ENCODE measurements at regions not wholly inside any gene's neighbourhood (a gene's known extent, or its start where the extent isn't known, plus 50 kb on each side); places are given as distances from the start of the nearest gene placed in this dataset.

DNA sequence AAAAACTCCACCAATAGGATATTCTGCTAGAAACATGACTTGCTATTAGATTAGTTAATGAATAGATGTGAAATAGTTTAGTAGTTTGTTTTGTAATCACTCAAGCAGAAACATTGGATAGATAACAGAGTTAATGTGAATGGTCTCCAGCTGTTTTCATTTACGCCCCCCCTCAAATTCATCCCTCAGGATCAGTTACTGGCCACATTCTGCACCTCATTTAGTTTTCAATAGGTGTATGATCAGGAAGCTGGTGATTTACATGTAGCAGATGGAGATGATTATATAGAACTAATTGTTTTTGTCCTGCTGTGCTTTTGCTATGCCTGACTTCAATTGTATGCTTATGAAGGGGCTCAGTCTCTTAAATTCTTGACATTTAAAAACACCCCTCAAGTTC is 759.0 kb downstream of the SLITRK6 start:
- TF ChIP-seq, protein P1, sequence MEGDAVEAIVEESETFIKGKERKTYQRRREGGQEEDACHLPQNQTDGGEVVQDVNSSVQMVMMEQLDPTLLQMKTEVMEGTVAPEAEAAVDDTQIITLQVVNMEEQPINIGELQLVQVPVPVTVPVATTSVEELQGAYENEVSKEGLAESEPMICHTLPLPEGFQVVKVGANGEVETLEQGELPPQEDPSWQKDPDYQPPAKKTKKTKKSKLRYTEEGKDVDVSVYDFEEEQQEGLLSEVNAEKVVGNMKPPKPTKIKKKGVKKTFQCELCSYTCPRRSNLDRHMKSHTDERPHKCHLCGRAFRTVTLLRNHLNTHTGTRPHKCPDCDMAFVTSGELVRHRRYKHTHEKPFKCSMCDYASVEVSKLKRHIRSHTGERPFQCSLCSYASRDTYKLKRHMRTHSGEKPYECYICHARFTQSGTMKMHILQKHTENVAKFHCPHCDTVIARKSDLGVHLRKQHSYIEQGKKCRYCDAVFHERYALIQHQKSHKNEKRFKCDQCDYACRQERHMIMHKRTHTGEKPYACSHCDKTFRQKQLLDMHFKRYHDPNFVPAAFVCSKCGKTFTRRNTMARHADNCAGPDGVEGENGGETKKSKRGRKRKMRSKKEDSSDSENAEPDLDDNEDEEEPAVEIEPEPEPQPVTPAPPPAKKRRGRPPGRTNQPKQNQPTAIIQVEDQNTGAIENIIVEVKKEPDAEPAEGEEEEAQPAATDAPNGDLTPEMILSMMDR (IDR thresholded peaks at IDR 0.05; ENCODE audit: insufficient read depth, low read depth, low read length, missing control alignments): no peak
- no peak for DNase-seq (ENCODE audit: low read depth)
- no peak overlapping the region for H3K4me3 ChIP-seq (ENCODE audit: low read depth, low read length)

DNA sequence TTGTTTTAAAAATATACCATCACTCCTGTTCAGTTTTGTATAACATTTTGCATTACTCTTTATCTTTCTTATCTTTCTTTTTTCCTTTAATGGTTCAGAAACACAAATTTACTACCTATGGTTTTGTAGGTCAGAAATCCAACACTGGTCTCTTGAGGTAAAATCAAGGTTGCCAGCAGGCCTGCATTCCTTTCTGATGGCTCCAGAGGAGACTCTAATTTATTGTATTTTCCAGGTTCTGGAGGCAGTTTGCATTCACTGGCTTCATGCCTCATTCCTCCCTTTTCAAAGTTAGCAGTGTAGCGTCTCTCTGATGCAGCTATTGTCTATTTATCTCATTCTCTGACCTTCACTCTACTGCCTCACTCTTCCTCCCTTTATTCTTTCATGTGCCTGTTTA is 767.4 kb downstream of the SLITRK6 start:
- TF ChIP-seq, protein P1 (IDR thresholded peaks at IDR 0.05; ENCODE audit: insufficient read depth, low read depth, low read length, missing control alignments): no peak
- DNase-seq (ENCODE audit: low read depth): no peak
- H3K4me3 ChIP-seq (ENCODE audit: low read depth, low read length): no peak overlapping the region

DNA sequence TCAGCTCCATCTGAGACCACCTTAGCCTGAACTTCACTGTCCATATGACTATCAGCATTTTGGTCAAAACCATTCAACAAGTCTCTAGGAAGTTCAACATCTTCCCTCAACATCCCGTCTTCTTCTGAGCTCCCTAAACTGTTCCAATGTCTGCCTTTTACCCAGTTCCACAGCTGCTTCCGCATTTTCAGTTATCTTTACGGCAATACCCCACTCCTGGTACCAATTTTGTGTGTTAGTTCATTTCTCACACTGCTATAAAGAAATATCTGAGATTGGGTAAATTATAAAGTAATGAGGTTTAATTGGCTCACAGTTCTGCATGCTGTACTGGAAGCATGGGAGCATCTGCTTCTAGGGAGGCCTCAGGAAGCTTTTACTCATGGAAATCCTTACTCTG is 771.2 kb downstream of the SLITRK6 start:
- no peak for DNase-seq (ENCODE audit: low read depth)
- TF ChIP-seq, protein P1 (IDR thresholded peaks at IDR 0.05; ENCODE audit: insufficient read depth, low read depth, low read length, missing control alignments): no peak
- H3K4me3 ChIP-seq (ENCODE audit: low read depth, low read length): no peak overlapping the region

DNA sequence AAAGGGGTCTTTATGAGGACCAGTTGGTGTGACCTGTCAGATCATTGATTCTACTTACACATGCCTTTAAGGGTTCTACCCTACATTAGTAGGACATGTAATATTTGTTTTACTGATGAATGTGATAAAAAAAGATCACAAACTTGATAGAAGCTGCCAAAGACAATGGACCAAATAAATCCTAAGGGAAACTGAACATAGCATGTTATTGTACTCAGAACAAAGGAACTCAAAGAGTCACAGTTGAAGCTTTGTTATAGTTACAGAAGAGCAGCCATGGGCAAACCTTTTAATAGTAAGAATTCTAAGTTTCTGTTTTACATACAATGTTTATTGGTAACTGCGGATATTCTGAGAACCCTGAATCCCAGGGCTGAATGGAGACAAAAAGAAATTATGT is 780.1 kb downstream of the SLITRK6 start:
- TF ChIP-seq, protein P1 (IDR thresholded peaks at IDR 0.05; ENCODE audit: insufficient read depth, low read depth, low read length, missing control alignments): no peak
- DNase-seq (ENCODE audit: low read depth): no peak
- no peak overlapping the region for H3K4me3 ChIP-seq (ENCODE audit: low read depth, low read length)

DNA sequence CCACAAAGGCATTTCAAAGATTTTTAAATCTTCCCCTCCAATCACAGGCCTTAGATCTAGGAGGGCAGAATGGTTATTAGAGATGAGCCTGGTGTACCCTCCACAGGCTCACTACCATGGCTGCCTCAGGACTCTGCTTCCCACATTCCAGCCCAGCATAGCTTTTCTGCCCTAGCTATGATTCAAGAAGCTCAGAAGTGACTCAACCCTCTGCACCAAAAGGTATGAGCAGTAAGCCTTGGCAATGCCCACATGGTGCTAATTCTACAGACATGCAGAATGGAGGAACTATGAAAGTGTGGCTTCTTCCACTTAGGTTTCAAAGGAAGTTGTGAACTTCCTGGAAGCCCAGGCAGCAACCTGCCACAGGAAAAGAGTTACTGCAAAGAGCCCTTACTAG is 786.2 kb downstream of the SLITRK6 start:
- no peak overlapping the region for H3K4me3 ChIP-seq (ENCODE audit: low read depth, low read length)
- TF ChIP-seq, protein P1 (IDR thresholded peaks at IDR 0.05; ENCODE audit: insufficient read depth, low read depth, low read length, missing control alignments): no peak
- no peak for DNase-seq (ENCODE audit: low read depth)

DNA sequence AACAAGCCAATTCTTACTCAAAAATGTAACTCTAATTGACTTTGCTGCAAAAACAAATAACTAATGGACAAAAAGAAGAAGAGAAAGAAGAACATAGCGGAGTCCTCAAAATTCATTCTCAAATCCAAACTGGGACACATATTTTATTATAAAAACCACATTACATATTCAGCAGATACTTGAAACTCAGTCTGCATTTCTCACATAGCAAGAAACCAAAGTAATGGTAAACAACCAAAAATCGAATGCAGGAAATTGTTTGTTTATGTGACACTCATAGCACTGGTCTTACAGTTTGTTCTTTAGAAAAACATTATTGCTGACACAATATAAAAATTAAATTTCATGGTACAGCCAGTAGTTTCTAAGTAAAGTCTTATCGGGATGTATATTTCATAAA is 789.8 kb downstream of the SLITRK6 start:
- H3K4me3 ChIP-seq (ENCODE audit: low read depth, low read length): no peak overlapping the region
- no peak for DNase-seq (ENCODE audit: low read depth)
- TF ChIP-seq, protein P1 (IDR thresholded peaks at IDR 0.05; ENCODE audit: insufficient read depth, low read depth, low read length, missing control alignments): no peak

DNA sequence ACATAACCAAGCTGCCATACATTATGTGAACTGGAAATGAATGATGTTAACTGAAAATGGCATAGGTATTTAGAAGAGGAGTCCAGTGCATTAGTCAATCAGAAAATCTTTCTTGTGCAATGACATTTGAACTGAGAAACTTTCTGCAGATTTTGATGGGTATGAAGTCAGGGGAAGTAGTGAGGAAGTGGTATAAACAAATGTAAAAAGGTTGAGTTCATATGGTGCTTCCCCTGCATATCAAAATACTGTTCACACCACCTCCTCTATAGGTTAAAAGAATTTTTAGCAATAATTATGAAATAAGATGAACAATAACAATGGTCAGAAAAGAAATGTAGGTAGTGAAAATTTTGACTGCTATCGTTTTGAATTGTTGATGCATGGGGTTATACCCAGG is 800.0 kb downstream of the SLITRK6 start:
- no peak overlapping the region for H3K4me3 ChIP-seq (ENCODE audit: low read depth, low read length)
- no peak for DNase-seq (ENCODE audit: low read depth)
- TF ChIP-seq, protein P1 (IDR thresholded peaks at IDR 0.05; ENCODE audit: insufficient read depth, low read depth, low read length, missing control alignments): no peak

Measured in GM12865 (cell line).